SK-N-SH (cell line): ENCODE measurements at regions not wholly inside any gene's neighbourhood (a gene's known extent, or its start where the extent isn't known, plus 50 kb on each side); places are given as distances from the start of the nearest gene placed in this dataset.

ENCODE experiments used
- CTCF ChIP-seq: fragments of 200-600 bp; sonication (generic); IDR thresholded peaks from 2 replicates; pipeline ENCODE4 v1.6.1; 2017; ENCODE audit warnings: antibody characterized with exemption, mild to moderate bottlenecking, moderate library complexity
- EP300 ChIP-seq, 2 experiments: IDR thresholded peaks; 2 replicates each; pipeline versions ENCODE4 v1.4.0 to v1.6.1; 2012; ENCODE audit warnings: borderline replicate concordance in 1 of 2, low read depth in 1 of 2, low read length in 1 of 2
- JUND ChIP-seq: IDR thresholded peaks from 2 replicates; pipeline ENCODE4 v1.4.0; 2012
- MAX ChIP-seq: IDR thresholded peaks from 2 replicates; pipeline ENCODE4 v1.4.0; 2012; ENCODE audit warnings: low read depth
- POLR2AphosphoS5 ChIP-seq: IDR thresholded peaks from 2 replicates; pipeline ENCODE4 v1.6.1; 2012; ENCODE audit warnings: low read depth, low read length
- RCOR1 ChIP-seq: fragments of 150-350 bp; IDR thresholded peaks from 2 replicates; pipeline ENCODE4 v1.6.1; 2017; ENCODE audit warnings: antibody characterized with exemption, low read length
- SIN3A ChIP-seq: IDR thresholded peaks from 2 replicates; pipeline ENCODE4 v1.6.1; 2012; ENCODE audit warnings: low read depth, mild to moderate bottlenecking, low read length, moderate library complexity, borderline replicate concordance
- SMC3 ChIP-seq: IDR thresholded peaks from 2 replicates; pipeline ENCODE4 v1.6.1; 2012; ENCODE audit warnings: low read depth, low read length, improper control_type of control experiment
- TAF1 ChIP-seq: IDR thresholded peaks from 2 replicates; pipeline ENCODE4 v1.6.1; 2012; ENCODE audit warnings: low read depth, mild to moderate bottlenecking, low read length, moderate library complexity, borderline replicate concordance
- ZBTB33 ChIP-seq: IDR thresholded peaks from 2 replicates; pipeline ENCODE4 v1.4.0; 2012; ENCODE audit warnings: low read depth, borderline replicate concordance

GRCh38 chr13:34241332-34241731, 423.4 kb downstream of the RFC3 start:
- no peak for TF ChIP-seq SMC3
- TF ChIP-seq CTCF = no peak
- TF ChIP-seq TAF1 = no peak
- no peak for TF ChIP-seq SIN3A
- TF ChIP-seq JUND = no peak
- TF ChIP-seq EP300 (IDR thresholded peaks at IDR 0.05; ENCODE audit: borderline replicate concordance in 1 of 2, low read depth in 1 of 2, low read length in 1 of 2) = no peak
- no peak for TF ChIP-seq POLR2AphosphoS5
- no peak for TF ChIP-seq RCOR1
- no peak for TF ChIP-seq ZBTB33
- TF ChIP-seq MAX = no peak
